HG03460 (cell line): ENCODE measurements at regions not wholly inside any gene's neighbourhood (a gene's known extent, or its start where the extent isn't known, plus 50 kb on each side); places are given as distances from the start of the nearest gene placed in this dataset.
"Not testable (repeated sequence)": the region's sequence is repeated elsewhere in the genome, so short reads cannot be mapped to it uniquely, and the experiment has no call there.

Source experiments
- ATAC-seq: cut with Tn5 transposase; IDR thresholded peaks from one replicate; pipeline ENCODE4 v1.9.1; 2021; ENCODE audit not compliant: unreplicated experiment

GRCh38 chr18:23311351-23312121 is 141.6 kb upstream of the RIOK3 start:
- ATAC-seq, result no peak

- no peak for ATAC-seq
These were observed 139.7 kb upstream of the RIOK3 start for GRCh38 chr18:23313379-23313778.

GRCh38 chr18:23314672-23315071 is 138.4 kb upstream of the RIOK3 start:
- ATAC-seq, result no peak

- no peak for ATAC-seq
These were observed 136.8 kb upstream of the RIOK3 start for GRCh38 chr18:23316316-23316715.

GRCh38 chr18:23316988-23317387 is 136.1 kb upstream of the RIOK3 start:
- no peak for ATAC-seq

- ATAC-seq, result no peak
These were observed 135.0 kb upstream of the RIOK3 start for GRCh38 chr18:23317975-23318675.

GRCh38 chr18:23320709-23321236 is 132.3 kb upstream of the RIOK3 start:
- ATAC-seq, result no peak

- no peak for ATAC-seq
These were observed 131.1 kb upstream of the RIOK3 start for GRCh38 chr18:23321996-23322395.

GRCh38 chr18:23324056-23324811 is 128.9 kb upstream of the RIOK3 start:
- no peak for ATAC-seq

- ATAC-seq, result no peak
These were observed 128.2 kb upstream of the RIOK3 start for GRCh38 chr18:23324861-23325260.

- not testable (repeated sequence) for ATAC-seq
These were observed 123.4 kb upstream of the RIOK3 start for GRCh38 chr18:23329671-23330070.

GRCh38 chr18:23330423-23330822 is 122.7 kb upstream of the RIOK3 start:
- peak; percentile 95 for ATAC-seq

- no peak for ATAC-seq
These were observed 121.8 kb upstream of the RIOK3 start for GRCh38 chr18:23331091-23331920.

GRCh38 chr18:23332356-23332755 is 120.7 kb upstream of the RIOK3 start:
- ATAC-seq, result no peak

GRCh38 chr18:23333827-23334226 is 119.3 kb upstream of the RIOK3 start:
- ATAC-seq, result no peak

GRCh38 chr18:23334569-23334968 is 118.5 kb upstream of the RIOK3 start:
- no peak for ATAC-seq

GRCh38 chr18:23336101-23336500 is 117.0 kb upstream of the RIOK3 start:
- ATAC-seq, result no peak

GRCh38 chr18:23337599-23338444 is 115.3 kb upstream of the RIOK3 start:
- ATAC-seq, result no peak

GRCh38 chr18:23340661-23341060 is 112.4 kb upstream of the RIOK3 start:
- no peak for ATAC-seq

GRCh38 chr18:23341383-23341782 is 111.7 kb upstream of the RIOK3 start:
- no peak for ATAC-seq
